ENCODE measurements at regions not wholly inside any gene's neighbourhood (a gene's known extent, or its start where the extent isn't known, plus 50 kb on each side); places are given as distances from the start of the nearest gene placed in this dataset.
"Not testable (repeated sequence)": the region's sequence is repeated elsewhere in the genome, so short reads cannot be mapped to it uniquely, and the experiment has no call there.

DNA sequence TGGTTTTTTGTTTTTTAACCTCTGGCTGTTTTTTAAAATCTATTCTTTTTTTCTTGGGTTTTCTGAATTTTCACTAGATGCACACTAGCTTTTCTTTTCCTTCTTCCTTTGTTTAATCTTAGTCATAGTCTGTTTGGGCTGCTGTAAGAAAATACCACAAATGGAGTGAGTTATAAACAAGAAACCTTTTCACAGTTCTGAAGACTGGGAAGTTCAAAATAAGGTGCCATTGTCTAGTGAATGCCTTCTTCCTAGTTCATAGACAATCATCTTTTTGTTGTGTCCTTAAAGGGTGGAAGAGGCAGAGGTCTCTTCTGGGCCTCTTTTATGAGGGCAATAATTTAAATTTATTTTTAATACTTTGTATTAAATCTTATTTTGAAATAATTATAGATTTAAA lies 532.9 kb upstream of the ANO5 start:
- Mint-ChIP-seq H3K4me3 (no peak overlapping the region), H3K9me3 (ENCODE audit: low read depth) (peaks cover 22% of the 10 kb centered on the region), H3K27ac (no peak overlapping the region), H3K4me1 (ENCODE audit: low read depth) (no peaks in the 10 kb centered on the region), H3K36me3 (no peaks in the 10 kb centered on the region), H3K27me3 (no peaks in the 10 kb centered on the region)

DNA sequence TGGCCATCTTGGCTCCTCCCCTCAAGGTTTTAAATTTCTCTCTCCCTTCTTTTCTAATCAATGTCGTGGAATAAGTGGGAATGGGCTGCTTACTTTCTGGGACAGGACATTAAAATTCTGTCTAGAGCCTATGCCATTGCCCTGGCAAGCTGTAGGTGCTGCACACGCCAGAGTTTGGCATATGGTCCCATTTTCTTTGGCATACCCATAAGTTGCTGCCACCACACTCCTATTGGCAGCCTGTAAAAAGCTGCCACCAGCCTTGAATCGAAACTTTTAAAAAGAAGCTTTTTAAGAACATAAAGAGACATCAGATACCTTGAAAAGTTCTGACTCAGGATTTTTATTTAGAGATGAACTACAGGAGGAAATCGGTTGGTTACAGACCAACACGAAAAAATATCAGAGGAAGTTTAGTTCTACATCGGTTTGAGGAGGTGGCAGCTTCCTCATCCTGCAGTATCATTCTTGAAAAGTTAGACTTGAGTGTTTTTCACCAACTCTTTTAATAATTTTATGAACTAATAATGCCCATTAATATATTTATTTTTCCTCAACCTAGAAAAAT lies 517.8 kb upstream of the ANO5 start:
- Mint-ChIP-seq H3K4me1 (ENCODE audit: low read depth) (no peaks in the 10 kb centered on the region), H3K36me3 (no peaks in the 10 kb centered on the region), H3K4me3 (no peak overlapping the region), H3K27ac (no peak overlapping the region), H3K9me3 (ENCODE audit: low read depth) (peaks cover 8% of the 10 kb centered on the region), H3K27me3 (no peaks in the 10 kb centered on the region)

DNA sequence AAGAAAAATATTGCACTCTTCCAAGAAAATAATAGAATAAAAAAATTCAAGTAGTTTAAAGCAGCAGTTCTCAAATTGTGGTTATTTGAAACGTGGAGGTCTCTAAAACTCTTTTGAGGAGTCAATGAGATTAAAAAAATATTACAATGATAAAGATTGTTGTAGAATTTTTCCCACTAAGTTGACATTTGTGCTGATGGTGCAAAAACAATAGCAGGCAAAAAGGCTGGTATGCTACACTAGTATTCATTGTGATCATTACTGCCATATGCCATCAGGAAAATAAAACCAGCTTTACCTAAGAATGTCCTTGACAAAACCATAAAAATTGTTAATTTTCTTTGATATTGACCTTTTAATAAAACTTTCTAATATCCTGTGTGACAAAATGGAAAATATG lies 505.2 kb upstream of the ANO5 start:
- Mint-ChIP-seq H3K4me1 (ENCODE audit: low read depth) (no peaks in the 10 kb centered on the region), H3K9me3 (ENCODE audit: low read depth) (peaks cover 14% of the 10 kb centered on the region), H3K27me3 (no peaks in the 10 kb centered on the region), H3K4me3 (no peak overlapping the region), H3K36me3 (no peaks in the 10 kb centered on the region), H3K27ac (no peak overlapping the region)

DNA sequence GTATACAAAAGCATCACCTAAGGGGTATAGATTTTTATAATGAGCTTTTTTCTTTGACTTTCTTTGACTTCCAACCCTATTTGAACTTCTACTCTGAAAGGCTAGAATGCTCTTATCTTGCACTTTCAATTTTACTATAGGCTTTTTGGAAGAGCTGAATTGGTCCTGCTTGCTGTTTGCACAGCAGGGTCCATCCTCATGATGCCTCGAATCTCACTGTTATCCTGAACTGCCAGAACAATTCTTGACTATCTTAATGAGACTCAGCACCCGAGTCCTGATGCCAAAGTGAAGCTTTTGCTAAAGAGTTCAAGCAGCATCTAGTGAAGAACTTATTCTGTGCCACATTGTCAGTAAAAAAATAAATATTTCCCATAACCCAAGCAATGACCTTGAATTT lies 488.3 kb upstream of the ANO5 start:
- H3K4me3 Mint-ChIP-seq: no peak overlapping the region
- H3K4me1 Mint-ChIP-seq (ENCODE audit: low read depth): no peaks in the 10 kb centered on the region
- H3K27ac Mint-ChIP-seq: no peak overlapping the region
- no peaks in the 10 kb centered on the region for H3K36me3 Mint-ChIP-seq
- H3K27me3 Mint-ChIP-seq: no peaks in the 10 kb centered on the region
- no peaks in the 10 kb centered on the region for H3K9me3 Mint-ChIP-seq (ENCODE audit: low read depth)

DNA sequence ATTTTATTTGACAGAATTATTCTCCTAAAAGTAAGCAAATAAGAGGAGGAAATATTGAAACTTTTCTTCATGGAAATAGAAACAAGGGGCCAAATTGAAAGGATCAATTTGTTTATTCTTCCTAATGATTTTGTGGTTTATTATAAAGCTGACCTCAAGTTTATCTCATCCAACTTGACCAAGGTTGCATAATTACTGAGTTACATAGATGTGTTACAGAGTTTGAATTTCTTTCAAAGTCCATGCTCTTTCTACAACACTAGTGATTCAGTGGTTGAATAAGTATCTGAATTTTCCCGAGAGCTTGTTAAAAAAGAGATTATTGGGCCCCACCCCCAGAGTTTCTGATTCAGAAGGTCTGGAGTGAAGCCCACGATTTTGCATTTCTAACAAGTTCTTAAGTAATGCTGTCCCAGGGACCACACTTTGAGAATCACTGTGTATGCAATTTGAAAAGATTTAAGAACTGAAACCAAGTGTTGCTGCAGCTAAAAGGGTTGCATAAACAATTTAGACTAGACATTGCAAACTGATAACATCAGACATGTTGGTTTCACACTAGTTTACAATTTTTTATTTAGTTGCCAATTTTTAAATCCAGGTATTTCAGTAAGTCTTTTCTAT lies 485.7 kb upstream of the ANO5 start:
- H3K4me1 Mint-ChIP-seq (ENCODE audit: low read depth): no peaks in the 10 kb centered on the region
- no peaks in the 10 kb centered on the region for H3K9me3 Mint-ChIP-seq (ENCODE audit: low read depth)
- no peak overlapping the region for H3K27ac Mint-ChIP-seq
- no peak overlapping the region for H3K4me3 Mint-ChIP-seq
- H3K36me3 Mint-ChIP-seq: no peaks in the 10 kb centered on the region
- no peaks in the 10 kb centered on the region for H3K27me3 Mint-ChIP-seq

DNA sequence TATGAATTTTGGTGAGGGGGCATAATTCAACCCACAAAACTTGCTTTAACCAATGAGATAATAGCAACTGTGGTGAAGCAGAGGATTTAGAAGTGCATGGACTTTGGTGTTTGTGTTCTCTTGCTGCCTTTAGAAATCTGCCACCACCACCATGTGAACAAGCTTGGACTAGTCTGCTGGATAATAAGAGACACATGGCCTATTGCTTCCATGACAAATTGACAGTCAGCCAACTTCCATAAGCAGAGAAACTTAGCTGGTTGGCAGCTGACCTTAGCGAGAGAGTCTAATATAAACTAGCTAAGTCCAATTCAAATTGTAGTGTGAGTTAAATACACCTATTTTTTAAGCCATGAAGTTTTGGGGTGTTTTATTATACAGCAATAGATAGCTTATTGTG lies 482.1 kb upstream of the ANO5 start:
- H3K4me1 Mint-ChIP-seq (ENCODE audit: low read depth): no peaks in the 10 kb centered on the region
- no peaks in the 10 kb centered on the region for H3K27me3 Mint-ChIP-seq
- no peaks in the 10 kb centered on the region for H3K9me3 Mint-ChIP-seq (ENCODE audit: low read depth)

DNA sequence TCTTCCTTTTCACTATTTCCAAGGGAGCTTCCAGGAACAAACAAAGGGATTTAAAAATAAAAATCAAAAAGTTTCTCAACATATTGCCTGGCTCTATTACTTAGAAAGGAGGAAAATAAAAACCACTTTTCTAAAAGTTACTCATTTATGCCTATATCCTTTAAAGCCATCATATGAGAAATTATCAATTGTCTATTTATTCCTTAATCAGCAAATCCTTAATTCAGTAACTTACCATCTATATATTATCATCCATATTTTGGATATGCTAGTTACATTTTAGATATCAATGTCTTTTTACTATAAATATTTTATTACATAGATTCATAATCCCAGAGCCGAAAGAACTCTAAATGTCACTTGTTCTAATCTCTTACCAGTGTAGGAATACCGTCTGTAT lies 481.5 kb upstream of the ANO5 start:
- Mint-ChIP-seq H3K9me3 (ENCODE audit: low read depth) (no peaks in the 10 kb centered on the region), H3K27ac (no peak overlapping the region), H3K4me1 (ENCODE audit: low read depth) (no peaks in the 10 kb centered on the region), H3K27me3 (no peaks in the 10 kb centered on the region), H3K4me3 (no peak overlapping the region), H3K36me3 (no peaks in the 10 kb centered on the region)

More for the DNA sequence above, 482.1 kb upstream of the ANO5 start:
- no peak overlapping the region for H3K4me3 Mint-ChIP-seq
- H3K36me3 Mint-ChIP-seq: no peaks in the 10 kb centered on the region
- no peak overlapping the region for H3K27ac Mint-ChIP-seq

DNA sequence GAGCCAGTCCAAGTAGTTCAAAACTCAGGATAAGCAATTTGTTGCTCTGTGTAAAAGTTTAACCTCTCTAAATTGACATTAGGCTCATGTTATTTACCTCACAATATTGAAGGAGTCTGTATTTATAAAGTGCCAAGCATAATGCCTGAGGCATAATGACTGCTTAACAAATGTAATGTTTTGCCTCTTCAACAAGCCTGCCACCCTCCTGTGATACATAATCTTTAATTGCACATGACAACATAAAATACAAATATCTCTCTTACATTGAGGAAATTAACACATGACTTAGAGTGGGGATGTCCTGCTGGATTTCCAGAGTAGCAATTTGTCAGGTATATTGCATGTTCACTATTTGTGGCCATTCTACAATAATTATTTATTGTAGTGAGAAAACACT lies 469.2 kb upstream of the ANO5 start:
- H3K4me1 Mint-ChIP-seq (ENCODE audit: low read depth): no peaks in the 10 kb centered on the region
- no peaks in the 10 kb centered on the region for H3K27me3 Mint-ChIP-seq
- H3K4me3 Mint-ChIP-seq: no peak overlapping the region
- H3K36me3 Mint-ChIP-seq: no peaks in the 10 kb centered on the region
- H3K9me3 Mint-ChIP-seq (ENCODE audit: low read depth): peaks cover 7% of the 10 kb centered on the region
- no peak overlapping the region for H3K27ac Mint-ChIP-seq

DNA sequence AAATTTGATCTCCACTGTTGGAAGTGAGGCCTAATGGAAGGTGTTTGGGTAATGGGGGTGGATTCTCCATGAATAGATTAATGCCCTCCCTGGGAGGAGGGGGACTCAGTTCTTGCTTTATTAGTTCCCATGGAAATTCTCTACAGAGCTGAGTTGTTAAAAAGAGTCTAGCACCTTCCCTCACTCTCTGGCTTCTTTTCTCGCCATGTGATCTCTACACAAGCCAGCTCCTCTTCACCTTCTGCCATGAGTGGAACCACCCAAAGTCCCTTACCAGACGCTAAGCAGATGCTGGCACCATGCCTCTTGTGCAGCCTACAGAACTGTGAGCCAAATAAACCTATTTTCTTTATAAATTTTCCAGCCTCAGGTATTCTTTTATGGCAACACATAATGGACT lies 465.8 kb upstream of the ANO5 start:
- Mint-ChIP-seq H3K36me3 (no peaks in the 10 kb centered on the region), H3K4me3 (no peak overlapping the region), H3K4me1 (ENCODE audit: low read depth) (no peaks in the 10 kb centered on the region), H3K27me3 (no peaks in the 10 kb centered on the region), H3K9me3 (ENCODE audit: low read depth) (peaks cover 8% of the 10 kb centered on the region), H3K27ac (no peak overlapping the region)

DNA sequence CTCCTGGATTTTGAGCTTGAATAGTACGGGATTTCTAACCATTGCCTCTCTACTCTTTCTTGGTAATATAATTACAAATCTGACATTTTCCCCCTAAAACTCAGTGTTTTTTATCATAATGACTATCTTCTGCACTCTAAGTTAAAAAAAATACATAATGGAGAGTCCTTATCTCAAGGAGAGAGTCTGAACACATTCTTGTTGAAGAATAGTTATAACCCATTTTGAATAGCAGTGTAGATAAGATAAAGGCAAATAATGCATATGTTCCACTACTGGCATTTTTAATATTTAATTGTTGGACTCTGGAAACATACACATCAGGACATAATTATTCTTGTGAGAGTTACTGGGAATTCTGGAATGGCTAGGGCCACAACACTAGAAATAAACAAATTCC lies 456.5 kb upstream of the ANO5 start:
- Mint-ChIP-seq H3K9me3 (ENCODE audit: low read depth) (peaks cover 11% of the 10 kb centered on the region), H3K4me1 (ENCODE audit: low read depth) (no peaks in the 10 kb centered on the region), H3K4me3 (no peak overlapping the region), H3K27ac (no peak overlapping the region), H3K36me3 (no peaks in the 10 kb centered on the region), H3K27me3 (no peaks in the 10 kb centered on the region)

DNA sequence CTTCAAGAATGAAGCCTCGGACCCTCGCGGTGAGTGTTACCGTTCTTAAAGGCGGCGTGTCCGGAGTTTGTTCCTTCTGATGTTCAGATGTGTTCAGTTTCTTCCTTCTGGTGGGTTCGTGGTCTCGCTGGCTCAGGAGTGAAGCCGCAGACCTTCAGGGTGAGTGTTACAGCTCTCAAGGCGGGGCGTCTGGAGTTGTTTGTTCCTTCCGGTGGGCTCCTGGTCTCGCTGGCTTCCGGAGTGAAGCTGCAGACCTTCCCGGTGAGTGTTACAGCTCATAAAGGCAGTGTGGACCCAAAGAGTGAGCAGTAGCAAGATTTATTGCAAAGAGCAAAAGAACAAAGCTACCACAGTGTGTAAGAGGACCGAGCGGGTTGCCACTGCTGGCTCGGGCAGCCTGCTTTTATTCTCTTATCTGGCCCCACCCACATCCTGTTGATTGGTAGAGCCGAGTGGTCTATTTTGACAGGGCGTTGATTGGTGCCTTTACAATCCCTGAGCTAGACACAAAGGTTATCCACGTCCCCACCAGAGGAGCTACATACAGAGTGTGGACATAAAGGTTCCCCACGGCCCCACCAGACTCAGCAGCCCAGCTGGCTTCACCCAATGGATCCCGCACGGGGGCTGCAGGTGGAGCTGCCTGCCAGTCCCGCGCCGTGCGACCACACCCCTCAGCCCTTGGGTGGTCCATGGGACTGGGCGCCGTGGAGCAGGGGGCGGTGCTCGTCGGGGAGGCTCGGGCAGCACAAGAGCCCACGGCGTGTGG lies 440.2 kb upstream of the ANO5 start:
- not testable (repeated sequence) for H3K4me1 Mint-ChIP-seq (ENCODE audit: low read depth); H3K9me3 Mint-ChIP-seq (ENCODE audit: low read depth); H3K36me3 Mint-ChIP-seq; H3K27me3 Mint-ChIP-seq; H3K27ac Mint-ChIP-seq
- H3K4me3 Mint-ChIP-seq: peak overlapping the region; percentile 11

DNA sequence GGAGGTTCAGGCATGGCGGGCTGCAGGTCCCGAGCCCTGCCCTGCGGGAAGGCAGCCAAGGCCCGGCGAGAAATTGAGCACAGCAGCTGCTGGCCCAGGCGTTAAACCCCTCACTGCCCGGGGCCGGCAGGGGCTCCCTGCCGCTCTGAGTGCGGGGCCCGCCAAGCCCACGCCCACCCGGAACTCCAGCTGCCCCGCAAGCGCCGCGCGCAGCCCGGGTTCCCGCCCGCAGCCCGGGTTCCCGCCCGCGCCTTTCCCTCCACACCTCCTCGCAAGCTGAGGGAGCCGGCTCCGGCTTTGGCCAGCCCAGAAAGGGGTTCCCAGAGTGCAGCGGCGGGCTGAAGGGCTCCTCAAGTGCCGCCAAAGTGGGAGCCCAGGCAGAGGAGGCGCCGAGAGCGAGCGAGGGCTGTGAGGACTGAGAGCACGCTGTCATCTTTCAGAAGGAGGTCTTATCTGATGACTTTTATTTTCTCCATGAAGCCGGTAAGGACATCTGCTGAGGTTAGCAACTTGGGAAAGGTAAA lies 439.6 kb upstream of the ANO5 start:
- H3K27ac Mint-ChIP-seq; H3K4me1 Mint-ChIP-seq (ENCODE audit: low read depth); H3K9me3 Mint-ChIP-seq (ENCODE audit: low read depth); H3K36me3 Mint-ChIP-seq; H3K27me3 Mint-ChIP-seq; H3K4me3 Mint-ChIP-seq: not testable (repeated sequence)

DNA sequence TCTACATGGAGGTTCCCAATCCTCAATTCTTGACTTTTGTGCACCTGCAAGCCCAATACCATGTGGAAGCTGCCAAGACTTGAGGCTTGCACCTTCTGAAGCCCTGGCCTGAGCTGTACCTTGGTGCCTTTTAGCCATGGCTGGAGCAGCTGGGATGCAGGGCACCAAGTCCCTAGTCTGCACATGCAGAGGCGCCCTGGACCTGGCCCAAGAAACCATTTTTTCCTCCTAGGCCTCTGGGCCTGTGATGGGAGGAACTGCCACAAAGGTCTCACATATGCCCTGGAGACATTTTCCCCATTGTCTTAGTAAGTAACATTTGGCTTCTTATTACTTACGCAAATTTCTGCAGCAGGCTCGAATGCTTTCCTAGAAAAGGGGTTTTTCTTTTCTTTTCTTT lies 431.9 kb upstream of the ANO5 start:
- peaks cover 9% of the 10 kb centered on the region for H3K9me3 Mint-ChIP-seq (ENCODE audit: low read depth)
- no peaks in the 10 kb centered on the region for H3K27me3 Mint-ChIP-seq
- H3K4me1 Mint-ChIP-seq (ENCODE audit: low read depth): no peaks in the 10 kb centered on the region
- no peaks in the 10 kb centered on the region for H3K36me3 Mint-ChIP-seq
- H3K4me3 Mint-ChIP-seq: no peak overlapping the region
- no peak overlapping the region for H3K27ac Mint-ChIP-seq

DNA sequence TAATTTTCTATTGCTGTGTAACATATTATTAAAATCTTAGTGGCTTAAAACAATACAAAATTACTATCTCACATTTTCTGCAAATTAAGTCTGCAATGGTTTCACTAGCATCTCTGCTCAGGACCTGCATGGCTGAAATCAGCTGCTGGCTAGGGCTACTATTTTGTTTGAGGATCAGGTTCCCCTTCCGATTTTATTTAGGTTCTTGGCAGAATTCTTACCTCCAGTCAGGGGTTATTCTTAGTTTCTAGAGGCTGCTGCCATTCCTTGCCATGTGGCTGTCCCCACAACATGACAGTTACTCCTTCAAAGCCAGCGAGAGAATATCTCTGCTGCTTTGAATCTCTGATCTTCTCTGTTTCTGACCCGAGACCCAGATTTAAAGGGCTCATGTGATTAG lies 424.5 kb upstream of the ANO5 start:
- no peak overlapping the region for H3K4me3 Mint-ChIP-seq
- H3K4me1 Mint-ChIP-seq (ENCODE audit: low read depth): no peaks in the 10 kb centered on the region
- H3K27ac Mint-ChIP-seq: no peak overlapping the region
- no peaks in the 10 kb centered on the region for H3K36me3 Mint-ChIP-seq
- H3K27me3 Mint-ChIP-seq: no peaks in the 10 kb centered on the region
- peaks cover 11% of the 10 kb centered on the region for H3K9me3 Mint-ChIP-seq (ENCODE audit: low read depth)

DNA sequence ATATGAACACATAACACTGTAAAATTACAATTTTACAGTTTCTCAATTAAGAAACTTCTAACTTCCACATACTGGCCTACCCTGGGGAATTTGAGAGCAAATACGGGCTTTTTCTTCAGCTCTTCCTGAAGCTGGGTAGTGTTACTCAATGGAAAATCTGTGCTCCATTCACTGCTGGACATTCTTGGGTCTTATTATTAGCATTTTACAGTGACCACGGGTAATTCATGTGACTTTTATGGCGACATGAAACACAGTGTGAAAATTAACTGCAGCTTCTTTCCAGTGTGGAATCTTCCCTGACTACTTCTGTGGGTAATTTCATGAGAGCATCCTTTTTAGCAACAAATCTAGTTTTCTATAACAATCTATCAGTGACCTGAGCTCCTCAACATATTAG lies 423.7 kb upstream of the ANO5 start:
- Mint-ChIP-seq H3K4me1 (ENCODE audit: low read depth) (no peaks in the 10 kb centered on the region), H3K27me3 (no peaks in the 10 kb centered on the region), H3K27ac (no peak overlapping the region), H3K4me3 (no peak overlapping the region), H3K36me3 (no peaks in the 10 kb centered on the region), H3K9me3 (ENCODE audit: low read depth) (peaks cover 11% of the 10 kb centered on the region)

DNA sequence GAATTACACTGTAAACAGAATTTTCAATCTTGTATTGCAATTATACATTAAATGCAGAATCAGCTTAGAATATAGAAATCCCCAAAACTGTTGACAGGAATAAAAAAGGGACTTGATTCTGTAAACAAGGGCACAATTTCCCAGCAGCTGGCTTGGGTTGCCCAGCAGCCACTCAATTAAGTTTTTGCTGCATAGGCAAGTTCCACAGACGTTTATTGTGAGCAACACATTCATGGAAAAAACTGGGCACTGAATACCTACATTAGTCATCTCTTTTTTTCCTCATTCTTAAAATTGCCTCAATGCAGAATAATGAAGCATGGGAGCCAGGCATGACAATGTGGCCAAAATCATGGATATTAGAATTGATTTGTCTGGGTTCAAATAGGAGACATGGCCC lies 421.8 kb upstream of the ANO5 start:
- H3K4me3 Mint-ChIP-seq: no peak overlapping the region
- no peaks in the 10 kb centered on the region for H3K36me3 Mint-ChIP-seq
- H3K27ac Mint-ChIP-seq: no peak overlapping the region
- H3K9me3 Mint-ChIP-seq (ENCODE audit: low read depth): peaks cover 11% of the 10 kb centered on the region
- no peaks in the 10 kb centered on the region for H3K27me3 Mint-ChIP-seq
- H3K4me1 Mint-ChIP-seq (ENCODE audit: low read depth): no peaks in the 10 kb centered on the region

Measured in activated naive CD8-positive, alpha-beta T cell (primary cell).